ENCODE measurements at regions not wholly inside any gene's neighbourhood (a gene's known extent, or its start where the extent isn't known, plus 50 kb on each side); places are given as distances from the start of the nearest gene placed in this dataset.

DNA sequence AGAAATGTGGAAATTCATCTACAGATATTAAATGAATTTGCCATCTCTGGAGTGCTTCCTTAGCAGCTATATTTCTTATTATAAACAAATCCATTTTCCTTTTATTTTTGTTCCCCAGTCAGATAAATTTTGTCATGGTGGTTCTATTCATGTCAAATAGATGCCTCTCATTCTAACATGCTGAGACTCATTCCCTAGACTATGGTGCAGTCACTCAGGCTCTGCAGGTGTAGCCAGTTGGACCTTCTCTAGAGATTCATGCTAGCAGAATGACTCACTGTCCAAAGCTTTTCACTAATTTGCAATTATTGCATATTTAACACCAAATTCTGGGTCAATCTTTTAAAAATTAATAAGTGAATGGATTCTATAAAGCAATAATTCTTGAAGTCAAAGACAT lies 1392.7 kb downstream of the PCDH7 start:
- Histone ChIP-seq H3K9me3 (ENCODE audit: low read length) (no peaks in the 10 kb centered on the region), H3K79me2 (ENCODE audit: insufficient read depth, low read length) (no peaks in the 10 kb centered on the region), H3K27ac (ENCODE audit: low read depth, low read length, poor library complexity, severe bottlenecking) (no peak overlapping the region), H3K9ac (ENCODE audit: low read length) (no peak overlapping the region), H3K4me3 (ENCODE audit: low read depth, low read length, poor library complexity, severe bottlenecking) (no peak overlapping the region), H3K4me2 (ENCODE audit: low read length) (no peak overlapping the region), H3K27me3 (ENCODE audit: insufficient read depth, low read length) (no peaks in the 10 kb centered on the region), H3F3A (ENCODE audit: insufficient read depth, low read length) (no peaks in the 10 kb centered on the region), H3K4me1 (ENCODE audit: insufficient read depth, low read length, severe bottlenecking) (no peaks in the 10 kb centered on the region), H3K36me3 (ENCODE audit: insufficient read depth, low read length) (no peaks in the 10 kb centered on the region), H4K20me1 (ENCODE audit: insufficient read depth, low read length) (no peaks in the 10 kb centered on the region), H3K9me2 (ENCODE audit: low read depth, low read length) (no peaks in the 10 kb centered on the region), H2AFZ (ENCODE audit: low read length) (no peak overlapping the region)
- TF ChIP-seq EZH2 (IDR thresholded peaks at IDR 0.05; ENCODE audit: borderline replicate concordance, low read length): no peak
- TF ChIP-seq, protein P1, sequence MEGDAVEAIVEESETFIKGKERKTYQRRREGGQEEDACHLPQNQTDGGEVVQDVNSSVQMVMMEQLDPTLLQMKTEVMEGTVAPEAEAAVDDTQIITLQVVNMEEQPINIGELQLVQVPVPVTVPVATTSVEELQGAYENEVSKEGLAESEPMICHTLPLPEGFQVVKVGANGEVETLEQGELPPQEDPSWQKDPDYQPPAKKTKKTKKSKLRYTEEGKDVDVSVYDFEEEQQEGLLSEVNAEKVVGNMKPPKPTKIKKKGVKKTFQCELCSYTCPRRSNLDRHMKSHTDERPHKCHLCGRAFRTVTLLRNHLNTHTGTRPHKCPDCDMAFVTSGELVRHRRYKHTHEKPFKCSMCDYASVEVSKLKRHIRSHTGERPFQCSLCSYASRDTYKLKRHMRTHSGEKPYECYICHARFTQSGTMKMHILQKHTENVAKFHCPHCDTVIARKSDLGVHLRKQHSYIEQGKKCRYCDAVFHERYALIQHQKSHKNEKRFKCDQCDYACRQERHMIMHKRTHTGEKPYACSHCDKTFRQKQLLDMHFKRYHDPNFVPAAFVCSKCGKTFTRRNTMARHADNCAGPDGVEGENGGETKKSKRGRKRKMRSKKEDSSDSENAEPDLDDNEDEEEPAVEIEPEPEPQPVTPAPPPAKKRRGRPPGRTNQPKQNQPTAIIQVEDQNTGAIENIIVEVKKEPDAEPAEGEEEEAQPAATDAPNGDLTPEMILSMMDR (IDR thresholded peaks at IDR 0.05; ENCODE audit: low read length): no peak

GRCh38 chr4:32117693-32118092 lies 1397.5 kb downstream of the PCDH7 start:
- no peaks in the 10 kb centered on the region for H3K36me3 ChIP-seq (ENCODE audit: insufficient read depth, low read length)
- no peaks in the 10 kb centered on the region for H4K20me1 ChIP-seq (ENCODE audit: insufficient read depth, low read length)
- no peaks in the 10 kb centered on the region for H3F3A ChIP-seq (ENCODE audit: insufficient read depth, low read length)
- TF ChIP-seq EZH2 (IDR thresholded peaks at IDR 0.05; ENCODE audit: borderline replicate concordance, low read length): no peak
- TF ChIP-seq, protein P1 (IDR thresholded peaks at IDR 0.05; ENCODE audit: low read length): no peak
- H3K4me1 ChIP-seq (ENCODE audit: insufficient read depth, low read length, severe bottlenecking): no peaks in the 10 kb centered on the region
- H3K79me2 ChIP-seq (ENCODE audit: insufficient read depth, low read length): no peaks in the 10 kb centered on the region
- H2AFZ ChIP-seq (ENCODE audit: low read length): no peak overlapping the region
- H3K27me3 ChIP-seq (ENCODE audit: insufficient read depth, low read length): no peaks in the 10 kb centered on the region
- no peaks in the 10 kb centered on the region for H3K9me3 ChIP-seq (ENCODE audit: low read length)
- H3K4me3 ChIP-seq (ENCODE audit: low read depth, low read length, poor library complexity, severe bottlenecking): no peak overlapping the region
- H3K4me2 ChIP-seq (ENCODE audit: low read length): no peak overlapping the region
- H3K9me2 ChIP-seq (ENCODE audit: low read depth, low read length): no peaks in the 10 kb centered on the region
- no peak overlapping the region for H3K9ac ChIP-seq (ENCODE audit: low read length)
- no peak overlapping the region for H3K27ac ChIP-seq (ENCODE audit: low read depth, low read length, poor library complexity, severe bottlenecking)

DNA sequence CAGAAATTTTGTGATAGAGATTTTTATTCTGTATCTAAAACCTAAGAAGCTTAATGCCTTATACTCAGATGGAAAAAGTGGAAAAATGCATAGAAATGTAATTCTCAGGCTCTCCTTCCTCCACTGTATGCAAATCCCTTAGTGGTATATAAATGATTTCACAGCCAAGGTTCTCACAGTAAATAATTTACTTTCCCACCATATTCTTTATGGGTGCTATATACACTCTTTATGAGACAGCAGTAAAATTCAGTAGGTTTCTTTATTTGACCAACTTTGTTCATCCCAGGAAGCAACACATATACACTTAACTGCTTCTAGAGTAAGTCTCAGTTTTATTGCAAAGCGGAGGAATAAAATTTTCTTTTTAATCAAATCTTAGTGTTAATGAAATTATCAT lies 1399.7 kb downstream of the PCDH7 start:
- H3F3A ChIP-seq (ENCODE audit: insufficient read depth, low read length): no peaks in the 10 kb centered on the region
- no peaks in the 10 kb centered on the region for H3K4me1 ChIP-seq (ENCODE audit: insufficient read depth, low read length, severe bottlenecking)
- H3K79me2 ChIP-seq (ENCODE audit: insufficient read depth, low read length): no peaks in the 10 kb centered on the region
- no peak overlapping the region for H2AFZ ChIP-seq (ENCODE audit: low read length)
- H3K4me3 ChIP-seq (ENCODE audit: low read depth, low read length, poor library complexity, severe bottlenecking): no peak overlapping the region
- no peaks in the 10 kb centered on the region for H3K9me3 ChIP-seq (ENCODE audit: low read length)
- no peak overlapping the region for H3K9ac ChIP-seq (ENCODE audit: low read length)
- H3K27me3 ChIP-seq (ENCODE audit: insufficient read depth, low read length): no peaks in the 10 kb centered on the region
- no peaks in the 10 kb centered on the region for H3K9me2 ChIP-seq (ENCODE audit: low read depth, low read length)
- H3K36me3 ChIP-seq (ENCODE audit: insufficient read depth, low read length): no peaks in the 10 kb centered on the region
- no peak for TF ChIP-seq EZH2 (IDR thresholded peaks at IDR 0.05; ENCODE audit: borderline replicate concordance, low read length)
- TF ChIP-seq, protein P1 (IDR thresholded peaks at IDR 0.05; ENCODE audit: low read length): no peak
- no peak overlapping the region for H3K27ac ChIP-seq (ENCODE audit: low read depth, low read length, poor library complexity, severe bottlenecking)
- no peak overlapping the region for H3K4me2 ChIP-seq (ENCODE audit: low read length)
- H4K20me1 ChIP-seq (ENCODE audit: insufficient read depth, low read length): no peaks in the 10 kb centered on the region

All from OCI-LY1 (cell line).